ENCODE measurements at regions not wholly inside any gene's neighbourhood (a gene's known extent, or its start where the extent isn't known, plus 50 kb on each side); places are given as distances from the start of the nearest gene placed in this dataset.

GRCh38 chr10:78732381-78732780 lies 336.4 kb upstream of the ZMIZ1 start:
- no peaks in the 10 kb centered on the region for H3K9me3 ChIP-seq
- H3K27me3 ChIP-seq: no peaks in the 10 kb centered on the region
- no peaks in the 10 kb centered on the region for H3K36me3 ChIP-seq
- intact Hi-C loops (cut with DNase I): no loop called here
- TF ChIP-seq, protein P1, sequence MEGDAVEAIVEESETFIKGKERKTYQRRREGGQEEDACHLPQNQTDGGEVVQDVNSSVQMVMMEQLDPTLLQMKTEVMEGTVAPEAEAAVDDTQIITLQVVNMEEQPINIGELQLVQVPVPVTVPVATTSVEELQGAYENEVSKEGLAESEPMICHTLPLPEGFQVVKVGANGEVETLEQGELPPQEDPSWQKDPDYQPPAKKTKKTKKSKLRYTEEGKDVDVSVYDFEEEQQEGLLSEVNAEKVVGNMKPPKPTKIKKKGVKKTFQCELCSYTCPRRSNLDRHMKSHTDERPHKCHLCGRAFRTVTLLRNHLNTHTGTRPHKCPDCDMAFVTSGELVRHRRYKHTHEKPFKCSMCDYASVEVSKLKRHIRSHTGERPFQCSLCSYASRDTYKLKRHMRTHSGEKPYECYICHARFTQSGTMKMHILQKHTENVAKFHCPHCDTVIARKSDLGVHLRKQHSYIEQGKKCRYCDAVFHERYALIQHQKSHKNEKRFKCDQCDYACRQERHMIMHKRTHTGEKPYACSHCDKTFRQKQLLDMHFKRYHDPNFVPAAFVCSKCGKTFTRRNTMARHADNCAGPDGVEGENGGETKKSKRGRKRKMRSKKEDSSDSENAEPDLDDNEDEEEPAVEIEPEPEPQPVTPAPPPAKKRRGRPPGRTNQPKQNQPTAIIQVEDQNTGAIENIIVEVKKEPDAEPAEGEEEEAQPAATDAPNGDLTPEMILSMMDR (IDR thresholded peaks at IDR 0.05): no peak
- no peak for TF ChIP-seq POLR2A (IDR thresholded peaks at IDR 0.05)
- H3K27ac ChIP-seq: no peak overlapping the region
- DNase-seq: no peak
- WGBS, 2 donors: 94 to 96% methylated on average over 8 of the region's 8 CpGs
- no peak overlapping the region for H3K4me3 ChIP-seq (replicated peaks in 1 of 3)
- peaks cover 34 to 42% of the 10 kb centered on the region in 2 donors for H3K4me1 ChIP-seq

GRCh38 chr10:78736926-78737630 lies 331.7 kb upstream of the ZMIZ1 start:
- TF ChIP-seq POLR2A (IDR thresholded peaks at IDR 0.05): no peak
- TF ChIP-seq, protein P1 (IDR thresholded peaks at IDR 0.05): no peak
- DNase-seq: no peak
- intact Hi-C loops (cut with DNase I): no loop called here
- WGBS, 2 donors: 70 to 83% methylated on average over 4 of the region's 4 CpGs
- Histone ChIP-seq H3K36me3 (no peaks in the 10 kb centered on the region), H3K4me1 (peaks cover 16 to 20% of the 10 kb centered on the region in 2 donors), H3K27ac (no peak overlapping the region), H3K27me3 (no peaks in the 10 kb centered on the region), H3K9me3 (no peaks in the 10 kb centered on the region), H3K4me3 (replicated peaks in 1 of 3) (no peak overlapping the region)

- no peak overlapping the region for H3K4me3 ChIP-seq (replicated peaks in 1 of 3)
- no peak for TF ChIP-seq POLR2A (IDR thresholded peaks at IDR 0.05)
- TF ChIP-seq, protein P1 (IDR thresholded peaks at IDR 0.05): no peak
- H3K27ac ChIP-seq: no peak overlapping the region
- intact Hi-C loops (cut with DNase I): no loop called here
- no peaks in the 10 kb centered on the region for H3K36me3 ChIP-seq
- no peak for DNase-seq
- WGBS, 2 donors: 66 to 83% methylated on average over 7 of the region's 7 CpGs
- no peaks in the 10 kb centered on the region for H3K27me3 ChIP-seq
- H3K4me1 ChIP-seq: peaks cover 16 to 24% of the 10 kb centered on the region in 2 donors
- H3K9me3 ChIP-seq: no peaks in the 10 kb centered on the region
Observed at GRCh38 chr10:78737883-78738856, 330.6 kb upstream of the ZMIZ1 start.

GRCh38 chr10:78738861-78739260 lies 329.9 kb upstream of the ZMIZ1 start:
- 85% methylated on average over 5 of the region's 5 CpGs for WGBS, 2 donors
- H3K36me3 ChIP-seq: no peaks in the 10 kb centered on the region
- intact Hi-C loops (cut with DNase I): no loop called here
- H3K27me3 ChIP-seq: no peaks in the 10 kb centered on the region
- H3K9me3 ChIP-seq: no peaks in the 10 kb centered on the region
- H3K4me3 ChIP-seq (replicated peaks in 1 of 3): no peak overlapping the region
- TF ChIP-seq, protein P1 (IDR thresholded peaks at IDR 0.05): no peak
- TF ChIP-seq POLR2A (IDR thresholded peaks at IDR 0.05): no peak
- no peak for DNase-seq
- H3K4me1 ChIP-seq: peaks cover 16 to 26% of the 10 kb centered on the region in 2 donors
- H3K27ac ChIP-seq: no peak overlapping the region

Data from thyroid gland (tissue), 4 donors.